PC-3 (cell line): ENCODE measurements at regions not wholly inside any gene's neighbourhood (a gene's known extent, or its start where the extent isn't known, plus 50 kb on each side); places are given as distances from the start of the nearest gene placed in this dataset.

Experiments
- ATAC-seq: fragments of 200-7000 bp; cut with Tn5 transposase; 2 replicates; pipeline ENCODE4 v1.9.1; 2020; ENCODE audit warnings: mild to moderate bottlenecking, moderate library complexity
- BruUV-seq: library from RNA; stranded (reverse); fragments of 400-500 nt; replicated peaks from 2 replicates; lab custom pipeline; 2021; lab: Mats Ljungman, UMichigan
- CTCF ChIA-PET: fragments of 300-600 bp; sonication (Branson Sonifier 250); formaldehyde crosslinking; loops from one replicate; lab custom pipeline; 2022; ENCODE audit warnings: antibody characterized with exemption; lab: Charles Lee
- POLR2A ChIA-PET: fragments of 300-600 bp; sonication (Branson Sonifier 250); formaldehyde crosslinking; loops from one replicate; lab custom pipeline; 2022; ENCODE audit warnings: antibody characterized with exemption; ENCODE audit not compliant: unreplicated experiment; lab: Charles Lee
- DNase-seq: peaks from one replicate; pipeline ENCODE4 v3.0.0-alpha.2; 2015
- H2AFZ ChIP-seq: fragments of 300-600 bp; sonication (generic); 2 replicates; pipeline ENCODE4 v1.6.0; 2016; ENCODE audit warnings: antibody characterized with exemption, low read length
- H3F3A ChIP-seq: fragments of 300-600 bp; sonication (generic); one replicate; pipeline ENCODE4 v1.6.0; 2017; ENCODE audit warnings: antibody characterized with exemption, low read length, control low read depth, mild to moderate bottlenecking; ENCODE audit not compliant: unreplicated experiment
- H3K27ac ChIP-seq: fragments of 300-600 bp; sonication (generic); 2 replicates; pipeline ENCODE4 v1.5.1; 2016; ENCODE audit warnings: mild to moderate bottlenecking, low read length
- H3K27me3 ChIP-seq: fragments of 300-600 bp; sonication (generic); 2 replicates; pipeline ENCODE4 v1.6.1; 2016; ENCODE audit warnings: low read length, mixed read lengths
- H3K36me3 ChIP-seq: fragments of 300-600 bp; sonication (generic); 2 replicates; pipeline ENCODE4 v1.6.1; 2016; ENCODE audit warnings: low read depth, mixed run types, low read length, mixed read lengths
- H3K4me1 ChIP-seq: fragments of 300-600 bp; sonication (generic); 2 replicates; pipeline ENCODE4 v1.5.1; 2016; ENCODE audit warnings: low read length; ENCODE audit not compliant: insufficient read depth
- H3K4me2 ChIP-seq: fragments of 300-600 bp; sonication (generic); 2 replicates; pipeline ENCODE4 v1.6.0; 2016; ENCODE audit warnings: low read length
- H3K4me3 ChIP-seq: fragments of 300-600 bp; sonication (generic); 2 replicates; pipeline ENCODE4 v1.5.1; 2016; ENCODE audit warnings: mild to moderate bottlenecking, low read length, mixed read lengths
- H3K79me2 ChIP-seq: fragments of 300-600 bp; sonication (generic); 2 replicates; pipeline ENCODE4 v1.6.1; 2017; ENCODE audit warnings: low read length, mixed read lengths
- H3K9ac ChIP-seq: fragments of 300-600 bp; sonication (generic); 2 replicates; pipeline ENCODE4 v1.6.0; 2016; ENCODE audit warnings: mild to moderate bottlenecking, low read length
- H3K9me2 ChIP-seq: fragments of 300-600 bp; sonication (generic); replicated peaks from 2 replicates; pipeline ENCODE4 v1.6.1; 2016; ENCODE audit warnings: mixed run types, low read length, mixed read lengths
- H3K9me3 ChIP-seq: fragments of 300-600 bp; sonication (generic); 2 replicates; pipeline ENCODE4 v1.6.1; 2016; ENCODE audit warnings: low read length, mixed read lengths
- H4K20me1 ChIP-seq: fragments of 300-600 bp; sonication (generic); 2 replicates; pipeline ENCODE4 v1.6.1; 2016; ENCODE audit warnings: low read length, mixed read lengths
- CTCF ChIP-seq: fragments of 300-600 bp; sonication (generic); conservative IDR thresholded peaks from 2 replicates; pipeline ENCODE4 v1.5.1; 2017; ENCODE audit warnings: antibody characterized with exemption, low read depth, mild to moderate bottlenecking, low read length
- EZH2 ChIP-seq: fragments of 300-600 bp; sonication (generic); IDR thresholded peaks from one replicate; pipeline ENCODE4 v1.6.1; 2017; ENCODE audit warnings: antibody characterized with exemption, mild to moderate bottlenecking, low read length; ENCODE audit not compliant: unreplicated experiment
- EZH2phosphoT487 ChIP-seq: fragments of 300-600 bp; sonication (generic); IDR thresholded peaks from 2 replicates; pipeline ENCODE4 v1.6.1; 2018; ENCODE audit warnings: mild to moderate bottlenecking, antibody characterized with exemption, low read length, borderline replicate concordance
- intact Hi-C: fragments of 100-400 bp; cut with micrococcal nuclease; formaldehyde crosslinking; loops from 2 replicates; pipeline ENCODE4 v1.9.0; 2023

- ATAC-seq (no peak), DNase-seq (no peak)
- Histone ChIP-seq H3K79me2 (no peaks in the 10 kb centered on the region), H3K27me3 (no peaks in the 10 kb centered on the region), H3K4me3 (no peak overlapping the region), H3F3A (peaks cover 11% of the 10 kb centered on the region), H4K20me1 (no peaks in the 10 kb centered on the region), H3K9me2 (no peaks in the 10 kb centered on the region), H3K36me3 (no peaks in the 10 kb centered on the region), H3K9me3 (no peaks in the 10 kb centered on the region), H3K9ac (no peak overlapping the region), H3K4me1 (peaks cover 57% of the 10 kb centered on the region), H3K27ac (no peak overlapping the region), H2AFZ (no peak overlapping the region), H3K4me2 (no peak overlapping the region)
- intact Hi-C loops: no loop called here
- no TSS peak for BruUV-seq
- TF ChIP-seq EZH2phosphoT487: no peak
- no peak for TF ChIP-seq CTCF
- no peak for TF ChIP-seq EZH2
- CTCF ChIA-PET: interaction anchor here (0.9 kb wide), 1 partner anchor 72 kb away, joined by 4 read pairs; no protein-coding TSS in a partner anchor
- POLR2A ChIA-PET: no interaction called here
These were observed 59.9 kb upstream of the BZW1 start for GRCh38 chr2:200751786-200752185.

- no peak overlapping the region for H3K4me3 ChIP-seq
- no peak overlapping the region for H3K9ac ChIP-seq
- intact Hi-C loops: no loop called here
- H4K20me1 ChIP-seq: no peaks in the 10 kb centered on the region
- DNase-seq (no peak), ATAC-seq (no peak)
- no peak for TF ChIP-seq CTCF
- no peak for TF ChIP-seq EZH2phosphoT487
- TF ChIP-seq EZH2: no peak
- H3K27ac ChIP-seq: no peak overlapping the region
- H2AFZ ChIP-seq: no peak overlapping the region
- no peaks in the 10 kb centered on the region for H3K9me3 ChIP-seq
- peaks cover 57% of the 10 kb centered on the region for H3K4me1 ChIP-seq
- no peaks in the 10 kb centered on the region for H3K9me2 ChIP-seq
- H3F3A ChIP-seq: peaks cover 13% of the 10 kb centered on the region
- no peak overlapping the region for H3K4me2 ChIP-seq
- CTCF ChIA-PET: interaction anchor here (0.9 kb wide), 1 partner anchor 72 kb away, joined by 4 read pairs; no protein-coding TSS in a partner anchor
- H3K79me2 ChIP-seq: no peaks in the 10 kb centered on the region
- no TSS peak for BruUV-seq
- H3K27me3 ChIP-seq: no peaks in the 10 kb centered on the region
- POLR2A ChIA-PET: no interaction called here
- no peaks in the 10 kb centered on the region for H3K36me3 ChIP-seq
These were observed 59.4 kb upstream of the BZW1 start for GRCh38 chr2:200752332-200752731.

GRCh38 chr2:200752835-200753234 lies 58.9 kb upstream of the BZW1 start:
- BruUV-seq: no TSS peak
- ATAC-seq (no peak), DNase-seq (no peak)
- Histone ChIP-seq H3K4me3 (no peak overlapping the region), H3K36me3 (no peaks in the 10 kb centered on the region), H3K79me2 (no peaks in the 10 kb centered on the region), H2AFZ (no peak overlapping the region), H3K27me3 (no peaks in the 10 kb centered on the region), H3K27ac (no peak overlapping the region), H3K9ac (no peak overlapping the region), H4K20me1 (no peaks in the 10 kb centered on the region), H3K4me1 (peaks cover 57% of the 10 kb centered on the region), H3K9me2 (no peaks in the 10 kb centered on the region), H3K4me2 (no peak overlapping the region), H3F3A (peaks cover 11% of the 10 kb centered on the region), H3K9me3 (no peaks in the 10 kb centered on the region)
- CTCF ChIA-PET: interaction anchor here (0.9 kb wide), 1 partner anchor 73 kb away, joined by 4 read pairs; no protein-coding TSS in a partner anchor
- POLR2A ChIA-PET: no interaction called here
- TF ChIP-seq EZH2 (no peak), CTCF (no peak), EZH2phosphoT487 (no peak)
- intact Hi-C loops: no loop called here
